Lower leg skin (tissue), 3 donors: ENCODE measurements at regions not wholly inside any gene's neighbourhood (a gene's known extent, or its start where the extent isn't known, plus 50 kb on each side); places are given as distances from the start of the nearest gene placed in this dataset.

Source experiments
- CTCF ChIP-seq, 3 donors: fragments of 450-650 bp; IDR thresholded peaks; one replicate each; pipeline ENCODE4 v1.5.1; 2016; ENCODE audit warnings: antibody characterized with exemption in 3 of 3, mild to moderate bottlenecking in 3 of 3, moderate library complexity in 2 of 3
- POLR2A ChIP-seq, 2 donors: fragments of 450-650 bp; IDR thresholded peaks; one replicate each; pipeline ENCODE4 v1.6.1; 2016 to 2017; ENCODE audit warnings: antibody characterized with exemption in 2 of 2, mild to moderate bottlenecking in 1 of 2, moderate library complexity in 1 of 2

- no peak for TF ChIP-seq CTCF (IDR thresholded peaks at IDR 0.05)
- TF ChIP-seq POLR2A (IDR thresholded peaks at IDR 0.05): no peak
Observed at GRCh38 chr11:91173701-91174100, 950.9 kb upstream of the CHORDC1 start.
